Ishikawa (cell line): ENCODE measurements at regions not wholly inside any gene's neighbourhood (a gene's known extent, or its start where the extent isn't known, plus 50 kb on each side); places are given as distances from the start of the nearest gene placed in this dataset.

Experiments used
- CEBPB ChIP-seq: IDR thresholded peaks from 2 replicates; pipeline ENCODE4 v1.6.1; 2012
- CREB1 ChIP-seq: IDR thresholded peaks from 2 replicates; pipeline ENCODE4 v1.6.1; 2012; ENCODE audit warnings: low read depth
- EGR1 ChIP-seq: IDR thresholded peaks from 2 replicates; pipeline ENCODE4 v1.6.1; 2012
- EP300 ChIP-seq: IDR thresholded peaks from 2 replicates; pipeline ENCODE4 v1.6.1; 2012; ENCODE audit warnings: borderline replicate concordance
- FOXM1 ChIP-seq: IDR thresholded peaks from 2 replicates; pipeline ENCODE4 v1.6.1; 2012; ENCODE audit warnings: low read depth, borderline replicate concordance
- MAX ChIP-seq: IDR thresholded peaks from 2 replicates; pipeline ENCODE4 v1.6.1; 2012
- REST ChIP-seq: IDR thresholded peaks from 2 replicates; pipeline ENCODE4 v1.6.1; 2012; ENCODE audit warnings: low read depth, mild to moderate bottlenecking
- TCF12 ChIP-seq: IDR thresholded peaks from 2 replicates; pipeline ENCODE4 v1.6.1; 2012; ENCODE audit warnings: low read depth
- TEAD4 ChIP-seq: IDR thresholded peaks from 2 replicates; pipeline ENCODE4 v1.6.1; 2012
- YY1 ChIP-seq: IDR thresholded peaks from 2 replicates; pipeline ENCODE4 v1.6.1; 2012; ENCODE audit warnings: low read depth

GRCh38 chr5:96088706-96089498 is 127.3 kb upstream of the ELL2 start:
- TF ChIP-seq CEBPB (no peak), CREB1 (no peak), TEAD4 (no peak), REST (no peak), FOXM1 (no peak), MAX (no peak), EGR1 (no peak), TCF12 (no peak), EP300 (no peak), YY1 (no peak)
